Vagina (tissue), 2 donors: ENCODE measurements at regions not wholly inside any gene's neighbourhood (a gene's known extent, or its start where the extent isn't known, plus 50 kb on each side); places are given as distances from the start of the nearest gene placed in this dataset.

Source experiments
- DNase-seq, 2 donors: peaks; one replicate each; pipeline ENCODE4 v3.0.0-alpha.2; 2017; ENCODE audit errors: extremely low spot score in 2 of 2
- H3K27ac ChIP-seq: fragments of 200-600 bp; sonication (generic); one replicate; pipeline ENCODE4 v1.5.1; 2019
- H3K27me3 ChIP-seq: fragments of 200-600 bp; sonication (generic); one replicate; pipeline ENCODE4 v1.5.1; 2019
- H3K36me3 ChIP-seq, 2 donors: fragments of 200-600 bp; sonication (generic); one replicate each; pipeline ENCODE4 v1.5.1; 2017 to 2019
- H3K4me1 ChIP-seq: fragments of 200-600 bp; sonication (generic); one replicate; pipeline ENCODE4 v1.5.1; 2019
- H3K4me3 ChIP-seq, 2 donors: fragments of 200-600 bp; sonication (generic); 1 replicate in 1 of 2; 2 replicates in 1 of 2; pipeline ENCODE4 v1.5.1; 2016 to 2019
- H3K9me3 ChIP-seq: fragments of 200-600 bp; sonication (generic); one replicate; pipeline ENCODE4 v1.5.1; 2019
- POLR2A ChIP-seq, 2 donors: fragments of 450-650 bp; IDR thresholded peaks; one replicate each; pipeline ENCODE4 v1.6.1; 2017; ENCODE audit warnings: antibody characterized with exemption in 2 of 2, mild to moderate bottlenecking in 2 of 2, moderate library complexity in 2 of 2
- POLR2AphosphoS5 ChIP-seq, 2 donors: sonication (generic); formaldehyde crosslinking; IDR thresholded peaks; one replicate each; pipeline ENCODE4 v1.9.0; 2017; ENCODE audit warnings: antibody characterized with exemption in 2 of 2, mild to moderate bottlenecking in 2 of 2, low read depth in 1 of 2; ENCODE audit not compliant: insufficient read depth in 1 of 2
- intact Hi-C: fragments of 100-400 bp; cut with DNase I; formaldehyde crosslinking; loops from one replicate; pipeline ENCODE4 v1.15.1; 2023
- TF ChIP-seq, protein P1 (sequence below), 3 experiments: fragments of 450-650 bp in 2 of 3; fragments of 200-600 bp in 1 of 3; sonication (generic) in 1 of 3; IDR thresholded peaks; one replicate each; pipeline ENCODE4 v1.5.1; 2017 to 2019; ENCODE audit warnings: antibody characterized with exemption in 3 of 3, mild to moderate bottlenecking in 2 of 3, moderate library complexity in 2 of 3

DNA sequence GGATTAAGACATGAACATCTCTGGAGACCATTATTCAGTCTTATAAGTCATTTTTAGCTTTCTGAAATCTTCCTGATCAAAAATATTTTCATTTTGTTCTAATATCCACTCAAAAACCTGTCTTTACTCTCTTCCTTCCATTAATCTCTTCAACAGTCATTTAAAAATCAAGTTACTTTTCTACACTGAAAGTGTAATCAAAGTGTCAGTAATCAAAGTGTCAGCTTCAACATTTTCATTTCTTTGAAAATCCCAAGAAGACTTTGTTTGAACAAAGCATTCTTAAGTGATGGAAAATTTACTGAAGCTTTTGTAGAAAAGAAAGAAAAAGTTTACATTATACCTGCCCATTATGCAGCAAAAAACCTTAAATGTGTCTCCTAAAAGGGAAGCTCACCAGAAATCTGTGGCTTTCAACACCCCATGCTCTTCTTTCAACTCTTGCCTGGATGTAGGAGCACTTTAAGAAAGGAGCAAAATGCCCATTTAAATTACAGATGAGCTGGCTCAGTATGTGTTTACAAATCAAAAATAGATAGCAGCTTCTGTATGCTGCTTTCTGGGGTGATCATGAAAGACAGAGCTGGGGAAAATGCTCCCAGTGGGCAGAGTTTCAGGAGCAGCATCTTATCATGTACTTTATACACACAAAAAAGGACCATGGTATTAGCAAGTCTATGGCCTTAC, 260.8 kb upstream of the NCAM2 start:
- Histone ChIP-seq H3K27me3 (no peaks in the 10 kb centered on the region), H3K4me1 (no peaks in the 10 kb centered on the region), H3K27ac (no peak overlapping the region), H3K4me3 (no peak overlapping the region), H3K36me3 (no peaks in the 10 kb centered on the region), H3K9me3 (no peaks in the 10 kb centered on the region)
- no peak for DNase-seq
- TF ChIP-seq POLR2A (IDR thresholded peaks at IDR 0.05) (no peak), POLR2AphosphoS5 (IDR thresholded peaks at IDR 0.05; ENCODE audit: insufficient read depth in 1 of 2, low read depth in 1 of 2) (no peak)
- TF ChIP-seq, protein P1, sequence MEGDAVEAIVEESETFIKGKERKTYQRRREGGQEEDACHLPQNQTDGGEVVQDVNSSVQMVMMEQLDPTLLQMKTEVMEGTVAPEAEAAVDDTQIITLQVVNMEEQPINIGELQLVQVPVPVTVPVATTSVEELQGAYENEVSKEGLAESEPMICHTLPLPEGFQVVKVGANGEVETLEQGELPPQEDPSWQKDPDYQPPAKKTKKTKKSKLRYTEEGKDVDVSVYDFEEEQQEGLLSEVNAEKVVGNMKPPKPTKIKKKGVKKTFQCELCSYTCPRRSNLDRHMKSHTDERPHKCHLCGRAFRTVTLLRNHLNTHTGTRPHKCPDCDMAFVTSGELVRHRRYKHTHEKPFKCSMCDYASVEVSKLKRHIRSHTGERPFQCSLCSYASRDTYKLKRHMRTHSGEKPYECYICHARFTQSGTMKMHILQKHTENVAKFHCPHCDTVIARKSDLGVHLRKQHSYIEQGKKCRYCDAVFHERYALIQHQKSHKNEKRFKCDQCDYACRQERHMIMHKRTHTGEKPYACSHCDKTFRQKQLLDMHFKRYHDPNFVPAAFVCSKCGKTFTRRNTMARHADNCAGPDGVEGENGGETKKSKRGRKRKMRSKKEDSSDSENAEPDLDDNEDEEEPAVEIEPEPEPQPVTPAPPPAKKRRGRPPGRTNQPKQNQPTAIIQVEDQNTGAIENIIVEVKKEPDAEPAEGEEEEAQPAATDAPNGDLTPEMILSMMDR (IDR thresholded peaks at IDR 0.05): no peak
- intact Hi-C loops: no loop called here

DNA sequence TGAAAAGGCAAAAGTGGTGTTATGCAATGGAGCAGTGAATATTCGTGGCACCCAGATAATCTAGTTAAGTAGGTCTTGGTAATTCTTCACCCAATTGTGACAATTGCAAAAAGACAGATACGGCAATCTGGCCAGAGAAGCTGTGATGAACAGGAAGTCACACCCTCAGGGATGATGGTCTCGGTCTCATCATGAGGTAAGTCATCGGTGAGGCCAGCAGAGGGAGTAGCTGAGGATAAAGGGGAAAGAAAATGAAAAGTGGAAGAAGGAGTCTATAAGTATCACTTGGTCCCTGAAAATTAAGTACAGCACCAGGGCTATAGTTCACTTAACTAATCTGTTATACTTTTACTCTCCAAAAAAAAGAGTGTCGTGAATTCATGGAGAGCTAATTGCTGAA, 258.8 kb upstream of the NCAM2 start:
- no peaks in the 10 kb centered on the region for H3K9me3 ChIP-seq
- H3K36me3 ChIP-seq: no peaks in the 10 kb centered on the region
- TF ChIP-seq, protein P1 (IDR thresholded peaks at IDR 0.05): no peak
- TF ChIP-seq POLR2AphosphoS5 (IDR thresholded peaks at IDR 0.05; ENCODE audit: insufficient read depth in 1 of 2, low read depth in 1 of 2): no peak
- TF ChIP-seq POLR2A (IDR thresholded peaks at IDR 0.05): no peak
- no peaks in the 10 kb centered on the region for H3K27me3 ChIP-seq
- H3K4me1 ChIP-seq: no peaks in the 10 kb centered on the region
- intact Hi-C loops: no loop called here
- no peak overlapping the region for H3K4me3 ChIP-seq
- no peak for DNase-seq
- no peak overlapping the region for H3K27ac ChIP-seq

DNA sequence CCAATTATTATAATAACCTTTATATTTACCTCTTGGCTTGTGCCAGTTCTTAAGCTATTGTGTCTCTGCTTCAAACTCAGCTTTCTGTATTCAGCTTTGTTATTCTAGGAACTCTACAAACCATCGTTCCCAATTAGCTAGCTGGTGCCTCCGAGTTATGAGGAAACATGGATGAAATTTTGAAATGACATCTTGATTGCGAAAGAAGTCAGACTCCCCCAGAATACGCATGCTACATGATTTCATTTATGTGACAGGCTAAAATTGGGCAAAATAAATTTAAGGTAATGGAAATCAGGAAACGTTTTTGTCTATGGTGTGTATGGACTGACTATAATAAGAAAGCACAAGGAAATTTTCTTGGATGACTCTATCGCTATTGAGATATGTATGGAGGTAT, 256.8 kb upstream of the NCAM2 start:
- Histone ChIP-seq H3K9me3 (no peaks in the 10 kb centered on the region), H3K4me3 (no peak overlapping the region), H3K27me3 (no peaks in the 10 kb centered on the region), H3K4me1 (no peaks in the 10 kb centered on the region), H3K27ac (no peak overlapping the region), H3K36me3 (no peaks in the 10 kb centered on the region)
- TF ChIP-seq, protein P1 (IDR thresholded peaks at IDR 0.05): no peak
- TF ChIP-seq POLR2AphosphoS5 (IDR thresholded peaks at IDR 0.05; ENCODE audit: insufficient read depth in 1 of 2, low read depth in 1 of 2) (no peak), POLR2A (IDR thresholded peaks at IDR 0.05) (no peak)
- no peak for DNase-seq
- intact Hi-C loops: no loop called here

DNA sequence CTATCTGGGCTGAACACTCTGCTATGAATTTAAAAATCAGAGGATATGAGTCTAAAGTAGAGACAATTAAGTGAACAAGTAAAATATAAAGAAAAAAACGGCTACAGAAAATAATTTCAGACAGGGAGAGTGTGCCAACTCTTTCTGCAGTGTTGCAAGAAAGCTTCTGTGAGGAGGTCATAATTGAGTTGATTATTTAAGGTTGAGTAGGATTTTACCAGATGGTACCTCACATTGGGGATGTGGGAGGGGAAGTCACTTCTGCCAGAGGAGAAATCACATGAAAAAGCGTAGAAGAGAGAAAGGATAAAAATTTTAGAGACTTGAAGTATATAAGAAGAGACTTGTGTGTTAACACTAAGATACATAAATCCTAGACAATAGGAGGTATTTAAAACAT, 238.0 kb upstream of the NCAM2 start:
- no peak for DNase-seq
- Histone ChIP-seq H3K4me3 (no peak overlapping the region), H3K27me3 (no peaks in the 10 kb centered on the region), H3K9me3 (no peaks in the 10 kb centered on the region), H3K4me1 (no peaks in the 10 kb centered on the region), H3K27ac (no peak overlapping the region), H3K36me3 (no peaks in the 10 kb centered on the region)
- TF ChIP-seq POLR2AphosphoS5 (IDR thresholded peaks at IDR 0.05; ENCODE audit: insufficient read depth in 1 of 2, low read depth in 1 of 2): no peak
- TF ChIP-seq POLR2A (IDR thresholded peaks at IDR 0.05): no peak
- TF ChIP-seq, protein P1 (IDR thresholded peaks at IDR 0.05): no peak
- intact Hi-C loops: no loop called here

DNA sequence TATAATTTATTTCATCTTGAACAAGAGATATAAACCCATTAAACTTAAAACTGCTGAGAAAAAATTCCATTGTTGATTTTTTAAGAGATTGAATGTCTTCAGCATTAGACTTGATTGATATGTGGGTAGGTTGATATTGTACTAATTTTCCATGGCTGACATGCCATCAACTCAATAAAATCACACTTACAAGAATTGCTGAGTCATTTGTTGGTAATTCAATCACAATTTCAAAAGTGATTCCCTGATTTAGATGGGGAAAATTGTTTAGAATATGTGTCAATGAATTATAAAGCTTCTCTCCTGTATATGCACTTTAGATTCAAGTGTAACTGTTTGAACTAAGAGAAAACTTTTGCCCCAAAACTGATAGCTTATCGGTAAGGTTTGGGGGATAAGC, 223.5 kb upstream of the NCAM2 start:
- Histone ChIP-seq H3K27me3 (no peaks in the 10 kb centered on the region), H3K9me3 (no peaks in the 10 kb centered on the region), H3K36me3 (no peaks in the 10 kb centered on the region), H3K4me1 (no peaks in the 10 kb centered on the region), H3K27ac (no peak overlapping the region), H3K4me3 (no peak overlapping the region)
- intact Hi-C loops: no loop called here
- TF ChIP-seq POLR2AphosphoS5 (IDR thresholded peaks at IDR 0.05; ENCODE audit: insufficient read depth in 1 of 2, low read depth in 1 of 2): no peak
- TF ChIP-seq POLR2A (IDR thresholded peaks at IDR 0.05): no peak
- TF ChIP-seq, protein P1 (IDR thresholded peaks at IDR 0.05): no peak
- DNase-seq: no peak
